ENCODE measurements at regions not wholly inside any gene's neighbourhood (a gene's known extent, or its start where the extent isn't known, plus 50 kb on each side); places are given as distances from the start of the nearest gene placed in this dataset.

DNA sequence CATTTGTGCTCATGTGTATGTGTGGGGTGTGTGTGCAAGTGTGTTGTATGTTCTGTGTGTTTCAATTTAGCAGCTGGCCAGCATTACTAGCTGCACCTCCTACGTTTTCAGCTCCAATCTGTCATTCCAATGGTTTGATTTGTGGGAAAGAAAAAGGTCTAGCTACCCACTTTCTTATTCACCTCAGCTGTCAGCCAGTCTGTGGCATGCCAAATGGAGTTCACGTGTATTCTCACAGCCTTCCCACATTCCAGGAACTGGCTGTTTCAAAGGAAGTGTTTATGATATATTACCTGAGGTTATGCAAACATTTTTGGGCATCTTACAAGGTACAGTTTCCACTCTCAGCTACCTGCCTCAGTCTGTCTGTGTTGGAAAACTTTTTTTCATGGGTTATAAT, 220.2 kb upstream of the CPNE8 start:
- TF ChIP-seq TAF7 (optimal IDR thresholded peaks at IDR 0.05; ENCODE audit: borderline replicate concordance, low read depth, low read length) (no peak), YY1 (IDR thresholded peaks at IDR 0.05; ENCODE audit: low read depth, low read length) (no peak), POLR2A (IDR thresholded peaks at IDR 0.05; ENCODE audit: control extremely low read depth in 1 of 2, low read depth in 2 of 2, low read length in 2 of 2) (no peak), RNF2 (IDR thresholded peaks at IDR 0.05; ENCODE audit: borderline replicate concordance, low read depth, low read length, missing control alignments, poor library complexity, severe bottlenecking) (no peak), RAD21 (IDR thresholded peaks at IDR 0.05 in 1 of 2, conservative IDR thresholded peaks at IDR 0.05 in 1 of 2; ENCODE audit: low read depth in 2 of 2, low read length in 2 of 2) (no peak), POLR2AphosphoS5 (IDR thresholded peaks at IDR 0.05; ENCODE audit: low read depth, low read length) (no peak), KDM4A (IDR thresholded peaks at IDR 0.05; ENCODE audit: low read depth, low read length, severe bottlenecking) (no peak), EP300 (IDR thresholded peaks at IDR 0.05; ENCODE audit: borderline replicate concordance in 1 of 2, low read depth in 2 of 2, low read length in 2 of 2) (no peak), RXRA (IDR thresholded peaks at IDR 0.05; ENCODE audit: insufficient read depth, low read depth, low read length) (no peak)
- TF ChIP-seq, protein P1, sequence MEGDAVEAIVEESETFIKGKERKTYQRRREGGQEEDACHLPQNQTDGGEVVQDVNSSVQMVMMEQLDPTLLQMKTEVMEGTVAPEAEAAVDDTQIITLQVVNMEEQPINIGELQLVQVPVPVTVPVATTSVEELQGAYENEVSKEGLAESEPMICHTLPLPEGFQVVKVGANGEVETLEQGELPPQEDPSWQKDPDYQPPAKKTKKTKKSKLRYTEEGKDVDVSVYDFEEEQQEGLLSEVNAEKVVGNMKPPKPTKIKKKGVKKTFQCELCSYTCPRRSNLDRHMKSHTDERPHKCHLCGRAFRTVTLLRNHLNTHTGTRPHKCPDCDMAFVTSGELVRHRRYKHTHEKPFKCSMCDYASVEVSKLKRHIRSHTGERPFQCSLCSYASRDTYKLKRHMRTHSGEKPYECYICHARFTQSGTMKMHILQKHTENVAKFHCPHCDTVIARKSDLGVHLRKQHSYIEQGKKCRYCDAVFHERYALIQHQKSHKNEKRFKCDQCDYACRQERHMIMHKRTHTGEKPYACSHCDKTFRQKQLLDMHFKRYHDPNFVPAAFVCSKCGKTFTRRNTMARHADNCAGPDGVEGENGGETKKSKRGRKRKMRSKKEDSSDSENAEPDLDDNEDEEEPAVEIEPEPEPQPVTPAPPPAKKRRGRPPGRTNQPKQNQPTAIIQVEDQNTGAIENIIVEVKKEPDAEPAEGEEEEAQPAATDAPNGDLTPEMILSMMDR (IDR thresholded peaks at IDR 0.05; ENCODE audit: control extremely low read depth in 1 of 3, insufficient read depth in 1 of 3, low read depth in 1 of 3, low read length in 3 of 3), result no peak
- TF ChIP-seq, protein P2, sequence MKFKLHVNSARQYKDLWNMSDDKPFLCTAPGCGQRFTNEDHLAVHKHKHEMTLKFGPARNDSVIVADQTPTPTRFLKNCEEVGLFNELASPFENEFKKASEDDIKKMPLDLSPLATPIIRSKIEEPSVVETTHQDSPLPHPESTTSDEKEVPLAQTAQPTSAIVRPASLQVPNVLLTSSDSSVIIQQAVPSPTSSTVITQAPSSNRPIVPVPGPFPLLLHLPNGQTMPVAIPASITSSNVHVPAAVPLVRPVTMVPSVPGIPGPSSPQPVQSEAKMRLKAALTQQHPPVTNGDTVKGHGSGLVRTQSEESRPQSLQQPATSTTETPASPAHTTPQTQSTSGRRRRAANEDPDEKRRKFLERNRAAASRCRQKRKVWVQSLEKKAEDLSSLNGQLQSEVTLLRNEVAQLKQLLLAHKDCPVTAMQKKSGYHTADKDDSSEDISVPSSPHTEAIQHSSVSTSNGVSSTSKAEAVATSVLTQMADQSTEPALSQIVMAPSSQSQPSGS (IDR thresholded peaks at IDR 0.05; ENCODE audit: low read length), result no peak
